NCI-H1930 (cell line): ENCODE measurements at regions not wholly inside any gene's neighbourhood (a gene's known extent, or its start where the extent isn't known, plus 50 kb on each side); places are given as distances from the start of the nearest gene placed in this dataset.
"Not testable (repeated sequence)": the region's sequence is repeated elsewhere in the genome, so short reads cannot be mapped to it uniquely, and the experiment has no call there.

Experiments used
- DNase-seq, 2 experiments: peaks; one replicate each; lab custom pipeline; 2025; lab: John Stamatoyannopoulos, UW

- DNase-seq = no peak
Measured at GRCh38 chr6:159400826-159401225, 231.6 kb downstream of the FNDC1 start.

GRCh38 chr6:159399751-159400221, 230.6 kb downstream of the FNDC1 start:
- DNase-seq = no peak

GRCh38 chr6:159398633-159399032, 229.4 kb downstream of the FNDC1 start:
- DNase-seq = no peak

GRCh38 chr6:159397753-159398152, 228.6 kb downstream of the FNDC1 start:
- no peak for DNase-seq

GRCh38 chr6:159395609-159396008, 226.4 kb downstream of the FNDC1 start:
- no peak for DNase-seq

- not testable (repeated sequence) for DNase-seq
Measured at GRCh38 chr6:159392695-159393094, 223.5 kb downstream of the FNDC1 start.

- DNase-seq = no peak
Measured at GRCh38 chr6:159390381-159390780, 221.2 kb downstream of the FNDC1 start.

- DNase-seq = no peak
Measured at GRCh38 chr6:159389695-159390094, 220.5 kb downstream of the FNDC1 start.

- DNase-seq = no peak
Measured at GRCh38 chr6:159380114-159380513, 210.9 kb downstream of the FNDC1 start.

GRCh38 chr6:159378411-159379328, 209.5 kb downstream of the FNDC1 start:
- no peak for DNase-seq

- no peak for DNase-seq
Measured at GRCh38 chr6:159376516-159377158, 207.4 kb downstream of the FNDC1 start.

GRCh38 chr6:159375014-159375413, 205.8 kb downstream of the FNDC1 start:
- DNase-seq = no peak

- DNase-seq = no peak
Measured at GRCh38 chr6:159373670-159374069, 204.5 kb downstream of the FNDC1 start.

- DNase-seq = no peak
Measured at GRCh38 chr6:159372333-159372732, 203.1 kb downstream of the FNDC1 start.

- DNase-seq = no peak
Measured at GRCh38 chr6:159360306-159360705, 191.1 kb downstream of the FNDC1 start.

- no peak for DNase-seq
Measured at GRCh38 chr6:159359581-159360297, 190.5 kb downstream of the FNDC1 start.

GRCh38 chr6:159358562-159358961, 189.4 kb downstream of the FNDC1 start:
- no peak for DNase-seq

- DNase-seq = no peak
Measured at GRCh38 chr6:159357211-159357915, 188.2 kb downstream of the FNDC1 start.

GRCh38 chr6:159353193-159353592, 184.0 kb downstream of the FNDC1 start:
- DNase-seq = no peak

GRCh38 chr6:159351707-159352106, 182.5 kb downstream of the FNDC1 start:
- no peak for DNase-seq

- DNase-seq = no peak
Measured at GRCh38 chr6:159349915-159350314, 180.7 kb downstream of the FNDC1 start.

GRCh38 chr6:159343709-159344108, 174.5 kb downstream of the FNDC1 start:
- no peak for DNase-seq
